ENCODE measurements at regions not wholly inside any gene's neighbourhood (a gene's known extent, or its start where the extent isn't known, plus 50 kb on each side); places are given as distances from the start of the nearest gene placed in this dataset.

- no peak for DNase-seq (ENCODE audit: low spot score, unreplicated experiment)
- H3K4me1 Mint-ChIP-seq (ENCODE audit: low read depth): peaks cover 22% of the 10 kb centered on the region
- no peak overlapping the region for H3K27ac Mint-ChIP-seq
- TF ChIP-seq, protein P1, sequence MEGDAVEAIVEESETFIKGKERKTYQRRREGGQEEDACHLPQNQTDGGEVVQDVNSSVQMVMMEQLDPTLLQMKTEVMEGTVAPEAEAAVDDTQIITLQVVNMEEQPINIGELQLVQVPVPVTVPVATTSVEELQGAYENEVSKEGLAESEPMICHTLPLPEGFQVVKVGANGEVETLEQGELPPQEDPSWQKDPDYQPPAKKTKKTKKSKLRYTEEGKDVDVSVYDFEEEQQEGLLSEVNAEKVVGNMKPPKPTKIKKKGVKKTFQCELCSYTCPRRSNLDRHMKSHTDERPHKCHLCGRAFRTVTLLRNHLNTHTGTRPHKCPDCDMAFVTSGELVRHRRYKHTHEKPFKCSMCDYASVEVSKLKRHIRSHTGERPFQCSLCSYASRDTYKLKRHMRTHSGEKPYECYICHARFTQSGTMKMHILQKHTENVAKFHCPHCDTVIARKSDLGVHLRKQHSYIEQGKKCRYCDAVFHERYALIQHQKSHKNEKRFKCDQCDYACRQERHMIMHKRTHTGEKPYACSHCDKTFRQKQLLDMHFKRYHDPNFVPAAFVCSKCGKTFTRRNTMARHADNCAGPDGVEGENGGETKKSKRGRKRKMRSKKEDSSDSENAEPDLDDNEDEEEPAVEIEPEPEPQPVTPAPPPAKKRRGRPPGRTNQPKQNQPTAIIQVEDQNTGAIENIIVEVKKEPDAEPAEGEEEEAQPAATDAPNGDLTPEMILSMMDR (IDR thresholded peaks at IDR 0.05; ENCODE audit: unreplicated experiment): no peak
- no peaks in the 10 kb centered on the region for H3K9me3 Mint-ChIP-seq (ENCODE audit: low read depth)
- H3K27me3 Mint-ChIP-seq: peaks cover 47% of the 10 kb centered on the region
- peak overlapping the region; percentile 6 for H3K4me3 Mint-ChIP-seq (ENCODE audit: low read depth)
- H3K36me3 Mint-ChIP-seq (ENCODE audit: insufficient read depth): no peaks in the 10 kb centered on the region
These were observed 122.0 kb upstream of the SOX14 start for GRCh38 chr3:137641879-137642704.

- TF ChIP-seq, protein P1 (IDR thresholded peaks at IDR 0.05; ENCODE audit: unreplicated experiment): no peak
- no peaks in the 10 kb centered on the region for H3K36me3 Mint-ChIP-seq (ENCODE audit: insufficient read depth)
- H3K4me1 Mint-ChIP-seq (ENCODE audit: low read depth): peaks cover 23% of the 10 kb centered on the region
- peak overlapping the region; percentile 6 for H3K4me3 Mint-ChIP-seq (ENCODE audit: low read depth)
- DNase-seq (ENCODE audit: low spot score, unreplicated experiment): no peak
- peak overlapping the region; percentile 29 for H3K27ac Mint-ChIP-seq
- H3K9me3 Mint-ChIP-seq (ENCODE audit: low read depth): no peaks in the 10 kb centered on the region
- H3K27me3 Mint-ChIP-seq: peaks cover 51% of the 10 kb centered on the region
These were observed 121.3 kb upstream of the SOX14 start for GRCh38 chr3:137642831-137643230.

DNA sequence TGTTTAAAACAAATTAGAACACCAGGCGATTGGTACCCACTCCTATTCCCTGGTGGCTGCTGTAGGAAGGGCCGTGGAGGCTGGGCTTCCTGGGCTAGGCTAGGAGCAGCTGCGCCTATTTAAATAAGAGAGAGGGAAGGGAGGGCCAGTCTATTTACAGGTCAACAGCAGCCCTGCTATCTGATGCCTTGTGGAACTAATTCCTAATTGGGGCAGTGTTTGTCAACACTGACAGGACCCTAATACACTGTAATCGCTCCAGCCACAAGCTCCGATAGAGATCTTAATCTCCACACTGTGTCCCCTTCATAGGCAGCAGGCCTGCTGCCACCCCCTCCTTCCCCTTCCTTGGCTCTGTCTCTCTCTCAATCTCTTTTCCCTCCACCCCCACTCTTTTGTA lies 116.9 kb upstream of the SOX14 start:
- Mint-ChIP-seq H3K4me1 (ENCODE audit: low read depth) (peaks cover 19% of the 10 kb centered on the region), H3K27ac (no peak overlapping the region), H3K36me3 (ENCODE audit: insufficient read depth) (no peaks in the 10 kb centered on the region), H3K9me3 (ENCODE audit: low read depth) (no peaks in the 10 kb centered on the region), H3K27me3 (peaks cover 70% of the 10 kb centered on the region), H3K4me3 (ENCODE audit: low read depth) (no peak overlapping the region)
- TF ChIP-seq, protein P1 (IDR thresholded peaks at IDR 0.05; ENCODE audit: unreplicated experiment): no peak
- DNase-seq (ENCODE audit: low spot score, unreplicated experiment): no peak

DNA sequence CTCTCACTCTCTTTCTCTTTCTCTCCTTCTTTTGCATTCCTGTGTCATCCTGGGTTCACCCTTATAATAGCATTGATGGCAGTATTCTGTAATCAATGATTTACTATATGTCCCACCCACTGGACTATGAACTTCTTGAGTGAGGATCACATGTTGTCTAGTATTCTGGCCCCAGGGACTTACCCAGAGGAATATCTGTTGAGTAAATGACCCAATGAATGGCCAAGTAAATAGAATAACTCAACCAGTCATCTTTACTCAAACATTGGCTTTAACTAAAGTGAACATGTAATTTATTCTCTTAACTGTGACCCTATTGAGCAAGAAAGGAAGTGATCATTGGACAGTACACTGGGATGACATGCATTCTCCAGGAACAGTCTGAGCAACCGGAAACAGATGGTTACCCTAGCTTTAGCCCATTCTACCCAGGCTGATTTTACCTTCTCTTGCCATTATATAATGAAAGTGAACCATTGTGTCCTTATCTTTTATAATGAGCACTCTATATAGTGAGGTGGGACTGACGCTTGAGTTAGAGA lies 94.5 kb upstream of the SOX14 start:
- no peaks in the 10 kb centered on the region for H3K36me3 Mint-ChIP-seq (ENCODE audit: insufficient read depth)
- no peaks in the 10 kb centered on the region for H3K4me1 Mint-ChIP-seq (ENCODE audit: low read depth)
- no peak for DNase-seq (ENCODE audit: low spot score, unreplicated experiment)
- TF ChIP-seq, protein P1 (IDR thresholded peaks at IDR 0.05; ENCODE audit: unreplicated experiment): no peak
- no peak overlapping the region for H3K4me3 Mint-ChIP-seq (ENCODE audit: low read depth)
- H3K27me3 Mint-ChIP-seq: peaks cover 9% of the 10 kb centered on the region
- no peak overlapping the region for H3K27ac Mint-ChIP-seq
- H3K9me3 Mint-ChIP-seq (ENCODE audit: low read depth): peaks cover 11% of the 10 kb centered on the region

DNA sequence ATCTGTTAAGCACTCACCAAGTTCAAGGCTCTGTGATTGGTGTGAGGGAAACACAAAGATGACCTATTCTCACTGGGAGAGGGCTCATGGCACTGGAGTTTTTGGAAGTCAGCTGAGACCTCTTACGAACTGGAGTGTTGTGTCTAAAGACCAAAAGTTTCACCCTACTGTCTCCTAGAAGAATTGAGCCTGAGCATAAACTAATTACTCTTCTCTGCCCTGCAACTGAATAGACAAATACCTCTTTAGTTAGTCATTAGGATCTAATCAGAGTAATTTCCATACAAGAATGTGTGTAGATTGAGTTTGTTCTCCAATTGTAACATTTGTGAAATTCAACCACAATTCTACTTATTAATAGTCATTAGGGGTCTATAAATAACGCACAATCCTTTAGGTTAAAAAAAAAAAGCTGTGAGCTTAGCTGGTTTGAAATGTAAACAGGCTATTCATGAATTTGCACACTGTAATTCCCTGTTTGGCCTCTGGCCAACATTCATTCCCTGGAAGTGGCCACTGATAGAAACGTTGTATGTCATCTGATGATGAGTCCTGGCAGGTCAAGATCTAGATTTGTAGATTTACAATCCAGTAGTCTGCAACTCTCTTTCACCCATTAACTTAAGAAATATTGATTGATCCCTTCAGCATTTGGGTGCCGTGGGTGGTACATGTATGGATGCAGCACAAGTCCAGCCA lies 76.8 kb upstream of the SOX14 start:
- Mint-ChIP-seq H3K27me3 (peaks cover 23% of the 10 kb centered on the region), H3K4me1 (ENCODE audit: low read depth) (no peaks in the 10 kb centered on the region), H3K4me3 (ENCODE audit: low read depth) (no peak overlapping the region), H3K9me3 (ENCODE audit: low read depth) (no peaks in the 10 kb centered on the region), H3K27ac (no peak overlapping the region), H3K36me3 (ENCODE audit: insufficient read depth) (no peaks in the 10 kb centered on the region)
- TF ChIP-seq, protein P1 (IDR thresholded peaks at IDR 0.05; ENCODE audit: unreplicated experiment): no peak
- no peak for DNase-seq (ENCODE audit: low spot score, unreplicated experiment)
